Transverse colon (tissue), 4 donors: ENCODE measurements at regions not wholly inside any gene's neighbourhood (a gene's known extent, or its start where the extent isn't known, plus 50 kb on each side); places are given as distances from the start of the nearest gene placed in this dataset.

Experiments
- DNase-seq: peaks from one replicate; pipeline ENCODE4 v3.0.0-alpha.2; 2019
- H3K27ac ChIP-seq, 4 donors: fragments of 200-600 bp; sonication (generic); 2 replicates each; pipeline ENCODE4 v1.5.1; 2016 to 2018; ENCODE audit warnings: inconsistent platforms in 4 of 4
- H3K27me3 ChIP-seq: fragments of 200-600 bp; sonication (generic); 2 replicates; pipeline ENCODE4 v1.5.1; 2017; ENCODE audit warnings: inconsistent platforms
- H3K36me3 ChIP-seq, 4 donors: fragments of 200-600 bp; sonication (generic); 2 replicates each; pipeline ENCODE4 v1.5.1; 2017 to 2019; ENCODE audit warnings: inconsistent platforms in 4 of 4
- H3K4me1 ChIP-seq, 4 donors: fragments of 200-600 bp; sonication (generic); 2 replicates each; pipeline ENCODE4 v1.5.1; 2017 to 2020; ENCODE audit warnings: inconsistent platforms in 4 of 4
- H3K4me3 ChIP-seq, 4 donors: fragments of 200-600 bp; sonication (generic); 1 replicate in 1 of 4; 2 replicates in 3 of 4; pipeline versions ENCODE4 v1.5.1 to v1.6.1; 2017 to 2019; ENCODE audit warnings: inconsistent platforms in 4 of 4
- H3K9me3 ChIP-seq, 2 donors: fragments of 200-600 bp; sonication (generic); 2 replicates each; pipeline ENCODE4 v1.5.1; 2017 to 2019; ENCODE audit warnings: inconsistent platforms in 2 of 2
- CTCF ChIP-seq, 5 experiments: fragments of 200-600 bp in 3 of 5; fragments of 450-650 bp in 2 of 5; sonication (generic) in 3 of 5; IDR thresholded peaks; 1 replicate in 2 of 5; 2 replicates in 3 of 5; pipeline ENCODE4 v1.5.1; 2016 to 2017; ENCODE audit warnings: antibody characterized with exemption in 5 of 5, inconsistent platforms in 3 of 5, mild to moderate bottlenecking in 2 of 5, moderate library complexity in 1 of 5
- EP300 ChIP-seq: sonication (generic); formaldehyde crosslinking; IDR thresholded peaks from one replicate; pipeline ENCODE4 v1.6.1; 2017; ENCODE audit warnings: antibody characterized with exemption, low read depth
- POLR2A ChIP-seq: fragments of 450-650 bp; IDR thresholded peaks from one replicate; pipeline ENCODE4 v1.6.1; 2016; ENCODE audit warnings: antibody characterized with exemption, mild to moderate bottlenecking, moderate library complexity
- POLR2AphosphoS5 ChIP-seq, 3 donors: sonication (generic); formaldehyde crosslinking; IDR thresholded peaks; one replicate each; pipeline ENCODE4 v1.6.1; 2016; ENCODE audit warnings: antibody characterized with exemption in 3 of 3
- WGBS, 2 donors: methylation state at CpG; one replicate each; pipeline ENCODE4 v1.1.5; 2018; ENCODE audit warnings: low coverage in 1 of 2; 5-methylcytosine and 5-hydroxymethylcytosine counted together
- in situ Hi-C, 4 donors: fragments of 200-750 bp; cut with MboI; loops; one replicate each; pipeline versions ENCODE4 v1.15.0 to v1.15.1; 2017; ENCODE audit warnings: low sequenced_read_pairs in 3 of 4, low pct_ligation_motif_present in 1 of 4, low pct_unique_long_range_greater_than_20kb in 1 of 4
- intact Hi-C: fragments of 100-400 bp; cut with DNase I; formaldehyde crosslinking; loops from one replicate; pipeline ENCODE4 v1.15.1; 2023; ENCODE audit warnings: low total_unique reads

GRCh38 chr15:88744548-88745020, 58.7 kb upstream of the ACAN start:
- intact Hi-C loops (no loop called here), in situ Hi-C loops (no loop called here)
- TF ChIP-seq POLR2A (no peak), EP300 (no peak), CTCF (IDR thresholded peaks at IDR 0.05) (no peak)
- WGBS, 2 donors, result 39 to 56% methylated on average over 4 to 7 of the region's 7 CpGs
- no peaks in the 10 kb centered on the region for H3K9me3 ChIP-seq
- no peak overlapping the region for H3K4me3 ChIP-seq
- peaks cover 14% of the 10 kb centered on the region for H3K27me3 ChIP-seq
- no peaks in the 10 kb centered on the region for H3K4me1 ChIP-seq
- DNase-seq, result no peak
- H3K27ac ChIP-seq, result no peak overlapping the region
- H3K36me3 ChIP-seq, result no peaks in the 10 kb centered on the region

DNA sequence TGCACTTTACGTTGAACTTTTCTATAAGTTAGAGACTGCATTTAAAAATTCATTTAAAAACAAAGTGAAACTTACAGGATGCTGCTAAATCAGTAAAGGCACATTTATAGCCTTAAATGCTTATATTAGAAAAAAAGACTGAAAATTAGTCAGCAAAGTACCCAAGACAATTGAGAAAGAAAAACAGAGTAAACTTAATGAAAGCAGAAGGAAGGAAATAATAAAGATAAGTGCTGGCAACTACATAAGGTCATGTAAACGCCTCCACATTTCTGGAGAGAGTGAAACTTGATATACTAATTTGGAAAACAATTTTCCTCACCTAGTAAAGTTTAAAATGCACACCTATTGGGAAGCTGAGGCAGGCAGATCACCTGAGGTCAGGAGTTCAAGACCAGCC, 58.2 kb upstream of the ACAN start:
- in situ Hi-C loops (no loop called here), intact Hi-C loops (no loop called here)
- no peak overlapping the region for H3K4me3 ChIP-seq
- H3K4me1 ChIP-seq, result no peaks in the 10 kb centered on the region
- no peak for TF ChIP-seq CTCF (IDR thresholded peaks at IDR 0.05)
- TF ChIP-seq EP300, result no peak
- TF ChIP-seq POLR2AphosphoS5 (IDR thresholded peaks at IDR 0.05), result no peak
- no peak for TF ChIP-seq POLR2A
- peaks cover 14% of the 10 kb centered on the region for H3K27me3 ChIP-seq
- no peaks in the 10 kb centered on the region for H3K36me3 ChIP-seq
- DNase-seq, result no peak
- no peak overlapping the region for H3K27ac ChIP-seq
- WGBS, 2 donors, result 28 to 48% methylated on average over 2 of the region's 2 CpGs
- no peaks in the 10 kb centered on the region for H3K9me3 ChIP-seq

DNA sequence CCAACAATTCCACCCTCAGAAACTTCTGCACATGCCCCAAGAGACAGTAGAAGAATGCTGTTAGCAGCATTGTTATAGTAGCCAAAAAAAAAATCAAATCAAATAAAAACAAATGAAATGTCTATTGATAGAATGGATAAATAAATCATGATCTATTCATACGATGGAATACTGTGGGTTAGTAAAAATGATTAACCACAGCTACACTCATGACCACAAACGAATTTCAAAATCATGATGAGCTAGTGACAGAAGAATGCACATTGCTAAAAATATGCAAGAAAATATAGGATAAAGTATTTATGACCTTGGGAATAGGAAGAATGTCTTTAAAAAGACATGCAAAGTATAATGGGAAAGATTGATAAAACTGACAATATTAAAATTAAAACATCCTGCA, 57.5 kb upstream of the ACAN start:
- H3K27me3 ChIP-seq, result peaks cover 14% of the 10 kb centered on the region
- TF ChIP-seq POLR2AphosphoS5 (IDR thresholded peaks at IDR 0.05) (no peak), EP300 (no peak), CTCF (IDR thresholded peaks at IDR 0.05) (no peak), POLR2A (no peak)
- intact Hi-C loops (no loop called here), in situ Hi-C loops (no loop called here)
- WGBS, 2 donors, result 5 to 29% methylated on average over 2 of the region's 2 CpGs
- H3K36me3 ChIP-seq, result no peaks in the 10 kb centered on the region
- DNase-seq, result no peak
- H3K4me3 ChIP-seq, result no peak overlapping the region
- H3K27ac ChIP-seq, result no peak overlapping the region
- no peaks in the 10 kb centered on the region for H3K4me1 ChIP-seq
- no peaks in the 10 kb centered on the region for H3K9me3 ChIP-seq

- WGBS, 2 donors, result 52 to 53% methylated on average over 4 to 5 of the region's 5 CpGs
- intact Hi-C loops (no loop called here), in situ Hi-C loops (no loop called here)
- Histone ChIP-seq H3K27me3 (peaks cover 13% of the 10 kb centered on the region), H3K9me3 (no peaks in the 10 kb centered on the region), H3K4me3 (no peak overlapping the region), H3K27ac (no peak overlapping the region), H3K36me3 (no peaks in the 10 kb centered on the region), H3K4me1 (no peaks in the 10 kb centered on the region)
- TF ChIP-seq EP300 (no peak), POLR2AphosphoS5 (IDR thresholded peaks at IDR 0.05) (no peak), POLR2A (no peak), CTCF (IDR thresholded peaks at IDR 0.05) (no peak)
- no peak for DNase-seq
These were observed 56.8 kb upstream of the ACAN start for GRCh38 chr15:88746451-88746850.
